Activated gamma-delta T cell treated with Interleukin-2 at 50 U/mL for 16 hours (primary cell): ENCODE measurements at regions not wholly inside any gene's neighbourhood (a gene's known extent, or its start where the extent isn't known, plus 50 kb on each side); places are given as distances from the start of the nearest gene placed in this dataset.

Experiments
- DNase-seq: peaks from one replicate; pipeline ENCODE4 v3.0.0-alpha.2; 2020

- no peak for DNase-seq
Observed at GRCh38 chr7:26034391-26034790, 117.6 kb upstream of the NFE2L3 start.

GRCh38 chr7:26035552-26035951, 116.4 kb upstream of the NFE2L3 start:
- DNase-seq: no peak

- no peak for DNase-seq
Observed at GRCh38 chr7:26036092-26036491, 115.9 kb upstream of the NFE2L3 start.

GRCh38 chr7:26038201-26038990, 113.6 kb upstream of the NFE2L3 start:
- DNase-seq: no peak

- no peak for DNase-seq
Observed at GRCh38 chr7:26040085-26040484, 111.9 kb upstream of the NFE2L3 start.

GRCh38 chr7:26042237-26042636, 109.8 kb upstream of the NFE2L3 start:
- DNase-seq: no peak

- no peak for DNase-seq
Observed at GRCh38 chr7:26043801-26044200, 108.2 kb upstream of the NFE2L3 start.

GRCh38 chr7:26044320-26044719, 107.7 kb upstream of the NFE2L3 start:
- DNase-seq: no peak

- DNase-seq: no peak
Observed at GRCh38 chr7:26046150-26046549, 105.8 kb upstream of the NFE2L3 start.

- DNase-seq: no peak
Observed at GRCh38 chr7:26046878-26047277, 105.1 kb upstream of the NFE2L3 start.

- DNase-seq: no peak
Observed at GRCh38 chr7:26048663-26049062, 103.3 kb upstream of the NFE2L3 start.

GRCh38 chr7:26049081-26049480, 102.9 kb upstream of the NFE2L3 start:
- no peak for DNase-seq

GRCh38 chr7:26051021-26051420, 101.0 kb upstream of the NFE2L3 start:
- DNase-seq: no peak

- DNase-seq: no peak
Observed at GRCh38 chr7:26052706-26053105, 99.3 kb upstream of the NFE2L3 start.

GRCh38 chr7:26054386-26054785, 97.6 kb upstream of the NFE2L3 start:
- DNase-seq: no peak

GRCh38 chr7:26055241-26055640, 96.8 kb upstream of the NFE2L3 start:
- DNase-seq: no peak

GRCh38 chr7:26060733-26061677, 91.0 kb upstream of the NFE2L3 start:
- no peak for DNase-seq

- peak; percentile 76 for DNase-seq
Observed at GRCh38 chr7:26061678-26062603, 90.1 kb upstream of the NFE2L3 start.

- DNase-seq: no peak
Observed at GRCh38 chr7:26065652-26066051, 86.3 kb upstream of the NFE2L3 start.

GRCh38 chr7:26066736-26067135, 85.3 kb upstream of the NFE2L3 start:
- no peak for DNase-seq

GRCh38 chr7:26070290-26070689, 81.7 kb upstream of the NFE2L3 start:
- no peak for DNase-seq

- no peak for DNase-seq
Observed at GRCh38 chr7:26071622-26072456, 80.2 kb upstream of the NFE2L3 start.
